Tibial artery (tissue), 4 donors: ENCODE measurements at regions not wholly inside any gene's neighbourhood (a gene's known extent, or its start where the extent isn't known, plus 50 kb on each side); places are given as distances from the start of the nearest gene placed in this dataset.
"Not testable (repeated sequence)": the region's sequence is repeated elsewhere in the genome, so short reads cannot be mapped to it uniquely, and the experiment has no call there.

Source experiments
- DNase-seq, 2 donors: peaks; one replicate each; pipeline ENCODE4 v3.0.0-alpha.2; 2019
- H3K27ac ChIP-seq, 2 donors: fragments of 200-600 bp; sonication (generic) in 1 of 2; 1 replicate in 1 of 2; 2 replicates in 1 of 2; pipeline ENCODE4 v1.5.1; 2018 to 2019; ENCODE audit warnings: mild to moderate bottlenecking in 1 of 2
- H3K27me3 ChIP-seq, 2 donors: fragments of 200-600 bp; sonication (generic) in 1 of 2; one replicate each; pipeline versions ENCODE4 v1.5.1 to v1.6.0; 2016 to 2019
- H3K36me3 ChIP-seq, 3 donors: fragments of 200-600 bp; sonication (generic) in 2 of 3; one replicate each; pipeline ENCODE4 v1.5.1; 2016 to 2019; ENCODE audit warnings: mild to moderate bottlenecking in 2 of 3
- H3K4me1 ChIP-seq, 4 donors: fragments of 200-600 bp; sonication (generic) in 2 of 4; 1 replicate in 3 of 4; 2 replicates in 1 of 4; pipeline ENCODE4 v1.5.1; 2016 to 2019
- H3K4me3 ChIP-seq, 2 donors: fragments of 200-600 bp; sonication (generic) in 1 of 2; 1 replicate in 1 of 2; 2 replicates in 1 of 2; pipeline ENCODE4 v1.5.1; 2018 to 2019; ENCODE audit warnings: mild to moderate bottlenecking in 2 of 2
- H3K9me3 ChIP-seq, 3 donors: fragments of 200-600 bp; sonication (generic) in 1 of 3; one replicate each; pipeline ENCODE4 v1.5.1; 2016 to 2019
- CTCF ChIP-seq, 2 experiments: fragments of 200-600 bp in 1 of 2; fragments of 450-650 bp in 1 of 2; IDR thresholded peaks; one replicate each; pipeline ENCODE4 v1.5.1; 2017 to 2019; ENCODE audit warnings: antibody characterized with exemption in 2 of 2, mild to moderate bottlenecking in 1 of 2, moderate library complexity in 1 of 2
- intact Hi-C: fragments of 100-400 bp; cut with DNase I; formaldehyde crosslinking; loops from one replicate; pipeline ENCODE4 v1.15.0; 2023; ENCODE audit warnings: low total_unique reads

- Histone ChIP-seq H3K27me3 (no peaks in the 10 kb centered on the region), H3K4me1 (no peaks in the 10 kb centered on the region), H3K36me3 (no peaks in the 10 kb centered on the region), H3K9me3 (no peaks in the 10 kb centered on the region), H3K4me3 (no peak overlapping the region), H3K27ac (no peak overlapping the region)
- intact Hi-C loops = no loop called here
- TF ChIP-seq CTCF (IDR thresholded peaks at IDR 0.05) = no peak
- no peak for DNase-seq
Observed at GRCh38 chr7:150003304-150003810, 129.6 kb downstream of the ATP6V0E2 start.

GRCh38 chr7:150003973-150004372, 130.2 kb downstream of the ATP6V0E2 start:
- DNase-seq, H3K4me3 ChIP-seq, H3K36me3 ChIP-seq, H3K27me3 ChIP-seq, H3K4me1 ChIP-seq, H3K9me3 ChIP-seq, H3K27ac ChIP-seq, intact Hi-C loops: not testable (repeated sequence)

GRCh38 chr7:150004843-150005242, 131.1 kb downstream of the ATP6V0E2 start:
- H3K27ac ChIP-seq, DNase-seq, H3K27me3 ChIP-seq, H3K4me1 ChIP-seq, intact Hi-C loops, H3K9me3 ChIP-seq, H3K4me3 ChIP-seq, H3K36me3 ChIP-seq: not testable (repeated sequence)

- H3K4me1 ChIP-seq, DNase-seq, intact Hi-C loops, H3K27me3 ChIP-seq, H3K9me3 ChIP-seq, H3K36me3 ChIP-seq, H3K4me3 ChIP-seq, H3K27ac ChIP-seq: not testable (repeated sequence)
Observed at GRCh38 chr7:150009620-150010303, 136.0 kb downstream of the ATP6V0E2 start.

- H3K4me3 ChIP-seq, H3K9me3 ChIP-seq, DNase-seq, H3K4me1 ChIP-seq, intact Hi-C loops, H3K36me3 ChIP-seq, H3K27ac ChIP-seq, H3K27me3 ChIP-seq: not testable (repeated sequence)
Observed at GRCh38 chr7:150016651-150017189, 143.0 kb downstream of the ATP6V0E2 start.

- H3K4me3 ChIP-seq, H3K36me3 ChIP-seq, H3K27me3 ChIP-seq, H3K4me1 ChIP-seq, H3K9me3 ChIP-seq, intact Hi-C loops, DNase-seq, H3K27ac ChIP-seq: not testable (repeated sequence)
Observed at GRCh38 chr7:150020210-150020609, 146.4 kb downstream of the ATP6V0E2 start.

GRCh38 chr7:150024550-150025490, 151.1 kb downstream of the ATP6V0E2 start:
- H3K4me3 ChIP-seq, H3K9me3 ChIP-seq, H3K27ac ChIP-seq, H3K27me3 ChIP-seq, intact Hi-C loops, H3K4me1 ChIP-seq, H3K36me3 ChIP-seq, DNase-seq: not testable (repeated sequence)

GRCh38 chr7:150025802-150026201, 152.0 kb downstream of the ATP6V0E2 start:
- H3K36me3 ChIP-seq, H3K9me3 ChIP-seq, H3K27ac ChIP-seq, H3K4me3 ChIP-seq, H3K27me3 ChIP-seq, intact Hi-C loops, DNase-seq, H3K4me1 ChIP-seq: not testable (repeated sequence)

- H3K27ac ChIP-seq, H3K4me3 ChIP-seq, intact Hi-C loops, H3K36me3 ChIP-seq, H3K9me3 ChIP-seq, H3K4me1 ChIP-seq, H3K27me3 ChIP-seq, DNase-seq: not testable (repeated sequence)
Observed at GRCh38 chr7:150028344-150029012, 154.7 kb downstream of the ATP6V0E2 start.

- H3K4me3 ChIP-seq, H3K27me3 ChIP-seq, H3K27ac ChIP-seq, DNase-seq, H3K9me3 ChIP-seq, H3K36me3 ChIP-seq, H3K4me1 ChIP-seq, intact Hi-C loops: not testable (repeated sequence)
Observed at GRCh38 chr7:150029013-150029389, 155.2 kb downstream of the ATP6V0E2 start.

GRCh38 chr7:150031733-150032132, 158.0 kb downstream of the ATP6V0E2 start:
- H3K4me1 ChIP-seq, H3K9me3 ChIP-seq, intact Hi-C loops, H3K27me3 ChIP-seq, H3K4me3 ChIP-seq, DNase-seq, H3K27ac ChIP-seq, H3K36me3 ChIP-seq: not testable (repeated sequence)

- H3K4me1 ChIP-seq, H3K4me3 ChIP-seq, H3K27ac ChIP-seq, H3K27me3 ChIP-seq, H3K36me3 ChIP-seq, DNase-seq, H3K9me3 ChIP-seq, intact Hi-C loops: not testable (repeated sequence)
Observed at GRCh38 chr7:150033711-150034110, 159.9 kb downstream of the ATP6V0E2 start.
